GM21825 (cell line): ENCODE measurements at regions not wholly inside any gene's neighbourhood (a gene's known extent, or its start where the extent isn't known, plus 50 kb on each side); places are given as distances from the start of the nearest gene placed in this dataset.
"Not testable (repeated sequence)": the region's sequence is repeated elsewhere in the genome, so short reads cannot be mapped to it uniquely, and the experiment has no call there.

Experiments
- ATAC-seq: cut with Tn5 transposase; IDR thresholded peaks from one replicate; pipeline ENCODE4 v1.9.1; 2021; ENCODE audit warnings: mild to moderate bottlenecking, moderate library complexity; ENCODE audit not compliant: unreplicated experiment

- no peak for ATAC-seq
Measured at GRCh38 chr3:103410231-103410630, 975.4 kb downstream of the ZPLD1 start.

- ATAC-seq, result no peak
Measured at GRCh38 chr3:103421460-103421859, 986.6 kb downstream of the ZPLD1 start.

GRCh38 chr3:103437883-103438282 is 1003.1 kb downstream of the ZPLD1 start:
- ATAC-seq, result no peak

- ATAC-seq, result no peak
Measured at GRCh38 chr3:103440539-103441203, 1005.9 kb downstream of the ZPLD1 start.

GRCh38 chr3:103446953-103447629 is 1012.3 kb downstream of the ZPLD1 start:
- ATAC-seq, result no peak

- no peak for ATAC-seq
Measured at GRCh38 chr3:103453152-103453551, 1018.3 kb downstream of the ZPLD1 start.

GRCh38 chr3:103459815-103460214 is 1025.0 kb downstream of the ZPLD1 start:
- no peak for ATAC-seq

GRCh38 chr3:103470498-103470897 is 1035.7 kb downstream of the ZPLD1 start:
- no peak for ATAC-seq

- ATAC-seq, result no peak
Measured at GRCh38 chr3:103494011-103494410, 1059.2 kb downstream of the ZPLD1 start.

- ATAC-seq, result no peak
Measured at GRCh38 chr3:103494512-103494911, 1059.7 kb downstream of the ZPLD1 start.

- no peak for ATAC-seq
Measured at GRCh38 chr3:103495186-103495585, 1060.4 kb downstream of the ZPLD1 start.

- ATAC-seq, result no peak
Measured at GRCh38 chr3:103499132-103499900, 1064.5 kb downstream of the ZPLD1 start.

GRCh38 chr3:103499967-103500366 is 1065.2 kb downstream of the ZPLD1 start:
- no peak for ATAC-seq

- ATAC-seq, result no peak
Measured at GRCh38 chr3:103510760-103511159, 1075.9 kb downstream of the ZPLD1 start.

GRCh38 chr3:103511891-103512290 is 1077.1 kb downstream of the ZPLD1 start:
- no peak for ATAC-seq

- no peak for ATAC-seq
Measured at GRCh38 chr3:103512595-103512994, 1077.8 kb downstream of the ZPLD1 start.

- ATAC-seq, result no peak
Measured at GRCh38 chr3:103513003-103513402, 1078.2 kb downstream of the ZPLD1 start.

- no peak for ATAC-seq
Measured at GRCh38 chr3:103515116-103515515, 1080.3 kb downstream of the ZPLD1 start.

- no peak for ATAC-seq
Measured at GRCh38 chr3:103516950-103517349, 1082.1 kb downstream of the ZPLD1 start.

GRCh38 chr3:103531327-103531726 is 1096.5 kb downstream of the ZPLD1 start:
- ATAC-seq, result not testable (repeated sequence)

- no peak for ATAC-seq
Measured at GRCh38 chr3:103532986-103533385, 1098.2 kb downstream of the ZPLD1 start.

- ATAC-seq, result no peak
Measured at GRCh38 chr3:103554451-103554850, 1119.6 kb downstream of the ZPLD1 start.
